Right ventricle myocardium superior (tissue), 1 donor: ENCODE measurements at regions not wholly inside any gene's neighbourhood (a gene's known extent, or its start where the extent isn't known, plus 50 kb on each side); places are given as distances from the start of the nearest gene placed in this dataset.

Experiments used
- ATAC-seq: fragments of 200-7000 bp; cut with Tn5 transposase; one replicate; pipeline ENCODE4 v1.9.1; 2020; ENCODE audit warnings: mild to moderate bottlenecking; ENCODE audit not compliant: poor library complexity
- DNase-seq: peaks from one replicate; pipeline ENCODE4 v3.0.0-alpha.2; 2020
- intact Hi-C: fragments of 100-400 bp; cut with DNase I; formaldehyde crosslinking; loops from one replicate; pipeline ENCODE4 v1.11.2; 2022
- donor health status: DM: no; HTN: yes; CAD: no; lungs with severe emphysema.

DNA sequence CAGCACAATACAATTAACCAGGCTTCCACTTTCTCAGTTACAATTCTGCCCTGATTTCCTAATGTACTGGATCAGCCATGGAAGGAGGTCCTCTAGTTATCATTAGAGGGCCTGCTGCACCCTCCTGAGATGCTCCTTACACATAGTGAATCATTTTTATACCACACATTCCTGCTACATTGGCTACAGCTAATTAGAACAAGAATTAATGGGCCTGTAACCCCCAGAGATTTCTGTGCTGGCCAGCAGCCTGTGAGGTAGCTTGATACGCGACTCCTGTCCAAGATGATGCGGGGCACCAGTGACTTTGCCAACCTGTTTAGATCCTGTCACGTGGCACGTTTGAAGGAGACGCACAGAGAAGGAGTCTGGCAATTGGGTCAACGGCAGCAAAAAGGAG, 422.8 kb downstream of the EPM2A start:
- intact Hi-C loops: no loop called here
- DNase-seq (no peak), ATAC-seq (no peak)

- intact Hi-C loops: no loop called here
- ATAC-seq (no peak), DNase-seq (no peak)
Observed at GRCh38 chr6:145313041-145313855, 422.1 kb downstream of the EPM2A start.

- ATAC-seq (no peak), DNase-seq (no peak)
- intact Hi-C loops: no loop called here
Observed at GRCh38 chr6:145315982-145316600, 419.2 kb downstream of the EPM2A start.

DNA sequence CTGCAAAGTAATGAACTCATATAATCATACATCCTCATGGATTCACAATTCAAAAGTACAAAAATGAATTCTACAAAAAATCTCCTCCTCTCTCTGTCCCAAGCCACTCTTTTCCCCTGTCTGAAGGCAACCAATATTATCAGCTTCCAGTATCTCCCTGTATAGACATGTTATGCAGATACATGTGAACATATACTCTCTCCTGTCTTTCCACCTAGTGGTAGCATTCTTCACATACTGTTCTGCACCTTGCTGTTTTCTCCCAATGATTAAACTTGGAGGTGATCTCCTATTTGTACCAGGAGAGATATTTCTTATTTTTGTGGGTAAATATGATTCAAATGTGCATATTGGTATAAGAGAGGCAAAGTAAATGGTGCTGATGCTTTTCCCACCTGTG, 416.4 kb downstream of the EPM2A start:
- intact Hi-C loops: no loop called here
- no peak for ATAC-seq
- no peak for DNase-seq

GRCh38 chr6:145319605-145320004, 415.7 kb downstream of the EPM2A start:
- intact Hi-C loops: no loop called here
- no peak for DNase-seq
- no peak for ATAC-seq

- intact Hi-C loops: no loop called here
- no peak for DNase-seq
- peak; percentile 96 for ATAC-seq
Observed at GRCh38 chr6:145323646-145324045, 411.7 kb downstream of the EPM2A start.

DNA sequence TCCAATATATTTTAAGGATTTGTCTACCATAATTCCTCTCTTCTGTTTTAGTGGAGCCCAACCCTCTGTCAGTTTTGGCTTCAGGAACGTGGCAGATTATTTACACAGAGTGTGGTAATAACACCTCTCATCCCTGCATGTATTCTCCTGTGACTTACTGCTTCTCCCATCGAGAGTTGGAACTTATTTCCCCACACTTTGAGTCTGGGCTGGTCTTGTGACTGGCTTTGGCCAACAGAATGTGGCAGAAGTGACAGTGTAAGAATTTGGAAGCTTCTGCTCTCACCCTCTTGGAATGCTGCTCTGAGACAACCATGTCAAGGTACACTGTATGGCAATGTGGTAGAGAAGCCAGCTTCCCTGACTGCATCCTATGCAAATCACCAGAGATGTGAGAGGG, 407.7 kb downstream of the EPM2A start:
- intact Hi-C loops: no loop called here
- ATAC-seq (no peak), DNase-seq (no peak)

DNA sequence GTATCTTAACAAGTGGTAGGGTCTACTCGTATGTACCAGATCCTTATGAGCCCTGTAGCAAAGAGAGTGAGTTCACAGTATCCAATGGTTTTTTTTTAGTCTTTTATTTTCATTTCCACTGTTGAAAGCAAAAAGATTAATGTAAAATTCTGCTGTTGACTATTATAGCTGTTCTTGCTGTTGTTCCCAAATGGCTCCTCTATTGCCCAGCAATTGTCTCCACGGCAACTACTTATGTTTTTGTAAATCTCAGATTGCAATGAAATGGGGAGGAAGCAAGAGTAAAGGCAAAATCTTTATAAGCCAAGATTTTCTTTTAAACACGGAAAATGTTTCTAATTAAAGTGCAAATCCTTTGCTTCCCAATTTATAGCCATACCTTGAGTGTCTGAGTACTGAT, 406.1 kb downstream of the EPM2A start:
- intact Hi-C loops: no loop called here
- DNase-seq: no peak
- ATAC-seq: no peak

DNA sequence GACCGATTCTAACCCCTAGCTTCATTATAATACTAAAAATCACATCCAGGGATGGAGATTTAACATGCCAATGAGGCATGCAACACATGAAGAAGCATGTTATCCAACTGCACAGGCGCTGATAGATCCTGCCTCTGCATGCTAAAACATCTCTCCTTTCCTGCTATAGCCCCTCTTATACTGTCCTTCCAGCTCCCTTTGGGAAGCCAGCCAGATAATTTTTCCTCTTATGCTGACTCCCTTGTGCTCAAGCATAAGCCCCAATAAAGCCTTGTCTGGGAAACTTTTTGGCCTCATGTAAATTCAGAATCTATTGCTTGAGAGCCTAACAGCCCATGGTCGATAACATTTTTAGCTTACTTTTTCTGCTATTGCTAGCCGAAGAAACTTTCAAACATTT, 404.3 kb downstream of the EPM2A start:
- no peak for ATAC-seq
- intact Hi-C loops: no loop called here
- DNase-seq: no peak

DNA sequence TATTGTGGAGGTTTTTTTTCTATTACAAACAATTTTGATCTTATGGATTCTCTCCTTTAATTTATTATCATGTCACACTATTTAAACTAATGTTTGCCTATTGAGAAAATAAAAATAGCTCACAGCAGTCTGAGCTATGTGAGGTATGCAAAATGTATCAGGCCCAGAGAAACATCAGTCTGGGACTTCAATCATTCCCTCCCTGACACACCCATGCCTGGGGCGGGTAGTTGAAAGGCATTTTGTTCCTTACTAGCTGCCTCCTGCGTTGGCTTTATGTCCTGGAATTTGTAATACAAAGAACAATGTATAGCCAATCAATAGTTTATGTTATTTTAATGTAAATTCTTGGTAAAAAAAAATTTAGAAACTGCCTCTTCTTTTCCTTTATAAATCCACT, 403.3 kb downstream of the EPM2A start:
- intact Hi-C loops: no loop called here
- ATAC-seq (peak; percentile 89), DNase-seq (no peak)

DNA sequence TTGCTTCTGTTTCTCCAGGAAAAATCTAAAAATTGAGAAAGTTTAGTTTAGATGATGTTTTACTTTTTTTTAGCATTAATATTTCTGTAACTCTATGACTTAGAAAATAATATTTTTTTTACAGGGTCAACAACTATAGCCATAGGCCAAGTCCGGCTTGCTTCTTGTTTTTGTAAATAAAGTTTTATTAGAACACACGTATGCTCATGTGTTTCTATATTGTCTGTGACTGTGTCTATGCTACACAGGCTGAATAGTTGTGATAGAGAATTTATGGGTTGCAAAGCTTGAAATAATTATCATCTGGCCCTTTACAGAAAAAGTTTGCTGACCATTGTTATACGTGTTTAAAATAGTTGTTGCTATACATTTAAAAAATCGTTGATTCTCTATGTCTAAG, 399.2 kb downstream of the EPM2A start:
- ATAC-seq (no peak), DNase-seq (no peak)
- intact Hi-C loops: no loop called here

- DNase-seq (no peak), ATAC-seq (no peak)
- intact Hi-C loops: no loop called here
Observed at GRCh38 chr6:145339089-145339488, 396.2 kb downstream of the EPM2A start.

DNA sequence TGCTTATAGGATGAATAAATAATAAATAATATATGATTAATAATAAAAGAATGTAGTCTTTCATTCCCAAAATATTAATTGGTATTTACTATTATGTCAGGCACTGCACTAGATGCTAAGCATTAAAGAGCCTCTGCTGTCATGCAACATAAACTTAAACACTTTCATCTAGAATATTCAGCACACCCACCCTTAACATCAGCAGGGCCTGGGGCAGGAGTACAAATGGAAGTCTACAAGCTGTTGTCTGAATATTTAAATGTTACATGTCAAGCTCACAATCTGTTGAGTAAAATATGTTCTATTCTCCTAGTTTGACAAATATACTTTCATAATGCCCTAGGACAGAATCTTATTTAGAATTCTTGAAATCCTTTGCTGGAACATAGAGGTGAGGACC, 395.1 kb downstream of the EPM2A start:
- DNase-seq (no peak), ATAC-seq (no peak)
- intact Hi-C loops: no loop called here

DNA sequence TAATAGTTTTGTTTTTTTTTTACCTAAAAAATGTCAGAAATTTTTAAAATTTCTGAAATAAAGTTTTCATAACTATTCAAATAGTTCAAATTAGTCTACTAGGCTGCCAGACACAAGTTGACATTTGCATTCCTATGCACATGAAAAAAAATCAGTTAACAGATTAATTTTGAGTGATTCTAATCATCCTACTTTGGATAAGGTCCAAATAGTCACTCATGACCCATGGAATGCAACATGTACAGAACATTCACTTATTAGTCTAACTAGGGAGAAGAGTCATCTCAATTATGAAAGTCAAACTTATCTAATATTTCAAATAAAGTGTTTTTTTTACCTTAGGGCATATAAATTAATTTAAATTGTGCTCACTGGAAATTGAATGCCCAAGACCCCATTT, 390.2 kb downstream of the EPM2A start:
- intact Hi-C loops: no loop called here
- ATAC-seq (no peak), DNase-seq (no peak)

DNA sequence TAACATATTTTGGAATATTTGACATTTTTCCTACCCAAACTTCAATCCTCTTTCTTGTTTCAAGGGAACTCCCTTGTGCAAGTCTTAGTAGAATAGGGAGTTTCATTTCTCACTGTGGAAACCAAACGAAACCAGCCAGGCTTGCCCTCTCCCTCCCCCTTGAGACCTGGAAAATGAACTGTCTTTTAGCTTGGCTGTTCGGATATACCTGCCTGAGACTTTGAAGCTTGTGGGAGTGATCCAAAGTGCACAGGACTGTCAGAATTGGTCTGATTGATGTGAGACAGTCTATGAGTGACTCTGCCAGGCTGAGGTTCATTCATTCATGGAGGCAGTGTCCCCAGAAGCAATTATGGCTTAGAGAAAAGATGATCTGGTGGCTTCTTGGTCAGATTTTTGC, 388.1 kb downstream of the EPM2A start:
- no peak for ATAC-seq
- DNase-seq: no peak
- intact Hi-C loops: no loop called here

DNA sequence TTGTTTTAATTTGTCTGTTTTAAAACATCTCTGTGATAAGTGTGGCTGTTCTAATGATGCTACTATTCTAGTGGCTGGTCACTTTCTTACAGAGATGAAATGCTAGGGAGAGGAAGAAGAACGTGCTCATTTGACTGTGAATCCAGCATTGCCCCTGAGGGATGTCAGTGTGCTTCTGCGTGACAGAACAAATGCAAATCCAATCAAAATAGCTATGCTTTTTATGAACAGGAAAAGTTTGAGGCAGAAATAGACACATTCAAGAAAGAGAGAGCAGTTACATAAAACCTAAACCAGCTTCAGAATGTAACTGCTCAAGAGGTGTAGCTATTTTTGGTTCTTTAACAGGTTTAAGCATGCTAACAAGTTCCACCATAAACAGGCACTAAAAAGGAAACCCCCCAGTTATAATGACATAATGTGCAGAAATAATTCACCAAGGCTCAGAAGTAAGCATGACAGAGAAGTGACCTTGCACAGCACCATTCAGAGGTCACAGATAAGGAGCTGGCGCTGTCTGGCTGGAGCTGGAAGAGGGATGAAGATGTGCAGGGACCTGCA, 385.3 kb downstream of the EPM2A start:
- intact Hi-C loops: no loop called here
- ATAC-seq: peak; percentile 53
- DNase-seq: no peak

DNA sequence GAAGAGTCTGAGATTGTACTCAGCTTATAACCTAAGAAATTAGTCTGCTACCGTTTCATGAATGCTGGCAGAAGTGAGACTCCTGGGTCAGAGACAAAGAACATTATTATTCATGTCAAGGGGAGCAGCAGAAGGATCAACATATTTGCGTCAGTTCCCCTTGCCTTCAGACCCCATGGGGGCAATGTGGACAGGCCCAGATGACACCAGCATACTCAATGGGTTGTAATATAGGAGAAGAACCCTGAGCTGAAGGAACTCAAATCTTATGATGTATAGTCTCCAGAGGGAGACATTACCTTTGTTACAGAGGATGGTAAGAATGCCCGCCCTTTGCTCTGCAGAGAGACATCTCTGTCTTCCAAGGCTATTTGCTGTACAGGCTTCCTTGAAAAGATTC, 384.4 kb downstream of the EPM2A start:
- no peak for ATAC-seq
- intact Hi-C loops: no loop called here
- DNase-seq: no peak

DNA sequence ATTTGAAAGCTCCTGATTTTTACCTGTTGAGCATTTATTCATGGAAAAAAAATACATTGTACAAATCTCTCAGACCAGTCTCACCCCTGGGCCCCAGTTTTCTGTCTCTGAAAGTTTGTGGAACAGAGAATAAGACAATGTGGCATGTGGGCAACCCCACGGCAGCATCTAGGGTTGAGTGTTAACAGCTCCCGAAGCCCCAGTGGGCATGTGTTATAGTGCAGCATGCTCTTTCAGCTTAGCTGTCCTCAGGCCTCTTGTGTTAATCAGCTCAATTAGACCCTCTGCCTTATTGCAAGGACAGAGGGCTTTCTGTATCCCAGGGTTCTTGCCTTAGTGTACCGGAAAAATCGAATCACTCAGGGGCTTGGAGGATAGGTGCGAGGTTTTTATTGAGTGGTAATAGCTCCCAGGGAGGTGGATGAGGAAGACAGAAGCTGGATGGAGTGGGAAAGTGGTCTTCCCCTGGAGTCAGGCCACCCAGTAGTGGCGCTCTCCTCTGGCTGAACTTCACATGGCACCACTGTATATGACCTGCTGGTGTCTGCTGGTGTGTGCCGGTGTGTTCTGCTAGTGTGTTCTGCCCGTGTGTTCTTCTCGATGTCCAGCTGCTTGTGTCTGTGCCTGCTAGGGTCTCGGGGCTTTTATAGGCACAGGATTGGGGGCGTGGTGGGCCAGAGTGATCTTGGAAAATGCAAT, 382.8 kb downstream of the EPM2A start:
- ATAC-seq (no peak), DNase-seq (no peak)
- intact Hi-C loops: no loop called here

- intact Hi-C loops: no loop called here
- no peak for DNase-seq
- no peak for ATAC-seq
Observed at GRCh38 chr6:145360865-145361264, 374.5 kb downstream of the EPM2A start.

GRCh38 chr6:145367149-145367548, 368.2 kb downstream of the EPM2A start:
- ATAC-seq (no peak), DNase-seq (no peak)
- intact Hi-C loops: no loop called here
